ENCODE measurements at regions not wholly inside any gene's neighbourhood (a gene's known extent, or its start where the extent isn't known, plus 50 kb on each side); places are given as distances from the start of the nearest gene placed in this dataset.
"Not testable (repeated sequence)": the region's sequence is repeated elsewhere in the genome, so short reads cannot be mapped to it uniquely, and the experiment has no call there.

DNA sequence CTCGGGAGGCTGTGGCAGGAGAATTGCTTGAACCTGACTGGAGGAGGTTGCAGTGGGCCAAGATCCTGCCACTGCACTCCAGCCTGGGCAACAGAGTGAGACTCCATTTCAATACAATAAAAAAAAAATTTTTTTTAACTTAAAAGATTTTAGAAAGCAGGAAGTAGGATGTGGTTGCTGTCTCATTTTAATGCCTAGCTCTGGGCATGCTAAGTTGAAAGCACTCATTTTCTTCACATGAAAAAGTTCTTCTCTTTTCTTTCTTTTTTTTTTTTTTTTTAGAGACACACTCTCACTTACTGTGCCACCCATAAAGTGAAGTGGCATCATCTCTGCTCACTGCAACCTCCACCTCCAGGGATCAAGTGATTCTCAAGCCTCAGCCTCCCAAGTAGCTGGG, 58.4 kb upstream of the PPIAL4F start:
- TF ChIP-seq EZH2 (optimal IDR thresholded peaks at IDR 0.05; ENCODE audit: low read depth, low read length); CTCF (IDR thresholded peaks at IDR 0.05; ENCODE audit: low read length): not testable (repeated sequence)

Measured in MM.1S (cell line).